ENCODE measurements at regions not wholly inside any gene's neighbourhood (a gene's known extent, or its start where the extent isn't known, plus 50 kb on each side); places are given as distances from the start of the nearest gene placed in this dataset.
"Not testable (repeated sequence)": the region's sequence is repeated elsewhere in the genome, so short reads cannot be mapped to it uniquely, and the experiment has no call there.

DNA sequence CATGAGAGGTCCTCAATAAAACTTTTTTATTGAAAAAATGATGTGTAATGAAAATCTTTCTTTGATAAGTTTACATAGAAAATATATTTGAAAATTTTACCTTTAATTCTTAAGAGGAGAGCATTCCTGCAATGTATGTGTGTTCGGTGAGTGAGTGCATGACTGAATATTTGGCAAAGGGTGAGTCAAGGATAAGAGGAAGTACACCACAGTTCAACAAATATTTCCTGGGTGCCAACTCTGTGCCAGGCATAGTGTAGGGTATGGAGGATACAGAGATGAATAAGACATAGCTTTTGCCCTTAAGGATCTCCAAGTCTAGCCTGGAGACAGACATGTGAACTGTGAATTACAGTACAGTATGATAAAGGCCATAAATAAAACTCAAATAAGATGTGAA, 84.7 kb upstream of the GPR101 start:
- Mint-ChIP-seq H3K4me1 (no peaks in the 10 kb centered on the region), H3K27ac (no peak overlapping the region), H3K27me3 (ENCODE audit: insufficient read depth) (no peaks in the 10 kb centered on the region), H3K9me3 (peaks cover 49% of the 10 kb centered on the region), H3K36me3 (ENCODE audit: low read depth) (peaks cover 2% of the 10 kb centered on the region), H3K4me3 (no peak overlapping the region)
- TF ChIP-seq, protein P1, sequence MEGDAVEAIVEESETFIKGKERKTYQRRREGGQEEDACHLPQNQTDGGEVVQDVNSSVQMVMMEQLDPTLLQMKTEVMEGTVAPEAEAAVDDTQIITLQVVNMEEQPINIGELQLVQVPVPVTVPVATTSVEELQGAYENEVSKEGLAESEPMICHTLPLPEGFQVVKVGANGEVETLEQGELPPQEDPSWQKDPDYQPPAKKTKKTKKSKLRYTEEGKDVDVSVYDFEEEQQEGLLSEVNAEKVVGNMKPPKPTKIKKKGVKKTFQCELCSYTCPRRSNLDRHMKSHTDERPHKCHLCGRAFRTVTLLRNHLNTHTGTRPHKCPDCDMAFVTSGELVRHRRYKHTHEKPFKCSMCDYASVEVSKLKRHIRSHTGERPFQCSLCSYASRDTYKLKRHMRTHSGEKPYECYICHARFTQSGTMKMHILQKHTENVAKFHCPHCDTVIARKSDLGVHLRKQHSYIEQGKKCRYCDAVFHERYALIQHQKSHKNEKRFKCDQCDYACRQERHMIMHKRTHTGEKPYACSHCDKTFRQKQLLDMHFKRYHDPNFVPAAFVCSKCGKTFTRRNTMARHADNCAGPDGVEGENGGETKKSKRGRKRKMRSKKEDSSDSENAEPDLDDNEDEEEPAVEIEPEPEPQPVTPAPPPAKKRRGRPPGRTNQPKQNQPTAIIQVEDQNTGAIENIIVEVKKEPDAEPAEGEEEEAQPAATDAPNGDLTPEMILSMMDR (conservative IDR thresholded peaks at IDR 0.05), result no peak
- Histone ChIP-seq H3K27ac (ENCODE audit: low read depth, low read length) (no peak overlapping the region), H3K4me1 (ENCODE audit: control insufficient read depth, insufficient read depth, low read length) (no peaks in the 10 kb centered on the region), H3K27me3 (ENCODE audit: control insufficient read depth, insufficient read depth, low read length, poor library complexity, severe bottlenecking) (no peaks in the 10 kb centered on the region), H3K9ac (ENCODE audit: extremely low read depth, low read length, poor library complexity, severe bottlenecking) (no peak overlapping the region), H3K4me3 (ENCODE audit: low read length) (no peak overlapping the region), H3K9me3 (ENCODE audit: control insufficient read depth, low read length) (peaks cover 6% of the 10 kb centered on the region), H3K36me3 (ENCODE audit: control insufficient read depth, insufficient read depth, low read length) (no peaks in the 10 kb centered on the region)
- WGBS, 2 experiments (ENCODE audit: insufficient coverage in 1 of 2, insufficient read length in 1 of 2), result 71% methylated on average over 1 of the region's 1 CpG; no CpG with 5 or more reads in 1 of the 2 experiments
- DNase-seq, result no peak

DNA sequence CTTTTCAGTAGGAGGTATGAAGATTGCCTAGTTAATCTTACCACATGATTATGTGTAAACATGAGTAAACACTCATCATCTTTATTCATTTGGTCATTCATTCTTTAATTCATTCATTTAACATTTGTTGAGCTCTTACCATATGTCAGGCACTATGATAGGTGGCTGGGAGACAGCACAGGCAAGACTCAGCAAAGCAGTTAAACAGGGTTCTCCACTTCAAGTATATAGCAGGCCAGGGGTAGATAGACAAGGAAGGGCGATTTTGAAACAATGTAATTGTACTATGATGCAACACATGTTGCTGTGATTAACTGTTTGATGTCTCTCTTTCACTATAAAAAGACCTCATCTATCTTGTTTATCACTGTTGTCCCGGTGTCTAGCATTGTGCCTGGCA, 84.3 kb upstream of the GPR101 start:
- WGBS, 2 experiments (ENCODE audit: insufficient coverage in 1 of 2, insufficient read length in 1 of 2), result 83% methylated on average over 1 of the region's 2 CpGs; no CpG with 5 or more reads in 1 of the 2 experiments
- H3K9me3 ChIP-seq (ENCODE audit: control insufficient read depth, low read length), result peaks cover 6% of the 10 kb centered on the region

DNA sequence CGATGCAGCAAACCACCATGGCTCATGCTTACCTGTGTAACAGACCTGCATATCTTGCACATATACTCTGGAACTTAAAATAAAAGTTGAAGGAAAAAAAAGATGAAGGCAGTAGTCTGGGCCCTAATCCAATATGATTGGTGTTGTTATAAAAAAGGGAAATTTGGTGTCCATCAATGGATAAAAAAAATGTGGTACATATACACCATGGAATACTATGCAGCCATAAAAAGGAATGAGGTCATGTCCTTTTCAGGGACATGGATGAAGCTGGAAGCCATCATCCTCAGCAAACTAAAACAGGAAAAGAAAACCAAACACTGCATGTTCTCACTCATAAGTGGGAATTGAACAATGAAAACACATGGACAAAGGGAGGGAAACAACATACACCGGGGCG, 74.1 kb upstream of the GPR101 start:
- H3K27ac Mint-ChIP-seq; H3K36me3 Mint-ChIP-seq (ENCODE audit: low read depth); H3K4me3 ChIP-seq (ENCODE audit: low read length); H3K9ac ChIP-seq (ENCODE audit: extremely low read depth, low read length, poor library complexity, severe bottlenecking); H3K36me3 ChIP-seq (ENCODE audit: control insufficient read depth, insufficient read depth, low read length); DNase-seq; H3K4me1 Mint-ChIP-seq; H3K9me3 ChIP-seq (ENCODE audit: control insufficient read depth, low read length); H3K4me1 ChIP-seq (ENCODE audit: control insufficient read depth, insufficient read depth, low read length); H3K4me3 Mint-ChIP-seq; H3K27ac ChIP-seq (ENCODE audit: low read depth, low read length); H3K27me3 ChIP-seq (ENCODE audit: control insufficient read depth, insufficient read depth, low read length, poor library complexity, severe bottlenecking): not testable (repeated sequence)
- 100% methylated on average over 1 of the region's 3 CpGs; no CpG with 5 or more reads in 1 of the 2 experiments for WGBS, 2 experiments (ENCODE audit: insufficient coverage in 1 of 2, insufficient read length in 1 of 2)
- peaks cover 11% of the 10 kb centered on the region for H3K27me3 Mint-ChIP-seq (ENCODE audit: insufficient read depth)
- peaks cover 55% of the 10 kb centered on the region for H3K9me3 Mint-ChIP-seq

More for the DNA sequence above, 84.3 kb upstream of the GPR101 start:
- H3K27me3 ChIP-seq (ENCODE audit: control insufficient read depth, insufficient read depth, low read length, poor library complexity, severe bottlenecking), result no peaks in the 10 kb centered on the region
- H3K36me3 Mint-ChIP-seq (ENCODE audit: low read depth), result peaks cover 2% of the 10 kb centered on the region
- H3K4me3 ChIP-seq (ENCODE audit: low read length), result no peak overlapping the region
- no peaks in the 10 kb centered on the region for H3K27me3 Mint-ChIP-seq (ENCODE audit: insufficient read depth)
- peaks cover 47% of the 10 kb centered on the region for H3K9me3 Mint-ChIP-seq
- H3K4me1 Mint-ChIP-seq, result no peaks in the 10 kb centered on the region
- no peak overlapping the region for H3K27ac Mint-ChIP-seq
- H3K36me3 ChIP-seq (ENCODE audit: control insufficient read depth, insufficient read depth, low read length), result no peaks in the 10 kb centered on the region
- TF ChIP-seq, protein P1 (conservative IDR thresholded peaks at IDR 0.05), result no peak
- no peak overlapping the region for H3K9ac ChIP-seq (ENCODE audit: extremely low read depth, low read length, poor library complexity, severe bottlenecking)
- DNase-seq, result no peak
- H3K27ac ChIP-seq (ENCODE audit: low read depth, low read length), result no peak overlapping the region
- no peaks in the 10 kb centered on the region for H3K4me1 ChIP-seq (ENCODE audit: control insufficient read depth, insufficient read depth, low read length)
- H3K4me3 Mint-ChIP-seq, result no peak overlapping the region

All from endodermal cell (in vitro differentiated cells).